Activated CD4-positive, alpha-beta T cell treated with anti-CD3 and anti-CD28 coated beads for 36 hours (primary cell): ENCODE measurements at regions not wholly inside any gene's neighbourhood (a gene's known extent, or its start where the extent isn't known, plus 50 kb on each side); places are given as distances from the start of the nearest gene placed in this dataset.
"Not testable (repeated sequence)": the region's sequence is repeated elsewhere in the genome, so short reads cannot be mapped to it uniquely, and the experiment has no call there.

Experiments
- ATAC-seq: fragments of 200-7000 bp; cut with Tn5 transposase; one replicate; pipeline ENCODE4 v1.10.0; 2021; ENCODE audit warnings: mild to moderate bottlenecking, moderate library complexity
- CTCF ChIA-PET: fragments of 350-600 bp; sonication (Branson Sonifier 250); formaldehyde crosslinking; loops from one replicate; lab custom pipeline; 2021; ENCODE audit warnings: antibody characterized with exemption; lab: Charles Lee
- POLR2A ChIA-PET: fragments of 350-600 bp; sonication (Branson Sonifier 250); formaldehyde crosslinking; loops from one replicate; lab custom pipeline; 2021; ENCODE audit warnings: antibody characterized with exemption, inconsistent platforms; lab: Charles Lee
- DNase-seq: peaks from one replicate; pipeline ENCODE4 v3.0.0-alpha.2; 2020
- H3K27ac Mint-ChIP-seq: one replicate; pipeline ENCODE4 v1.8.0; 2021; ENCODE audit warnings: mixed read lengths
- H3K27me3 Mint-ChIP-seq: one replicate; pipeline ENCODE4 v1.8.0; 2021; ENCODE audit warnings: mixed read lengths
- H3K36me3 Mint-ChIP-seq: one replicate; pipeline ENCODE4 v1.8.0; 2021; ENCODE audit warnings: low read depth, mixed read lengths
- H3K4me1 Mint-ChIP-seq: one replicate; pipeline ENCODE4 v1.8.0; 2021; ENCODE audit warnings: mixed read lengths
- H3K4me3 Mint-ChIP-seq: one replicate; pipeline ENCODE4 v1.8.0; 2021; ENCODE audit warnings: mild to moderate bottlenecking, moderate library complexity, mixed read lengths
- H3K9me3 Mint-ChIP-seq: one replicate; pipeline ENCODE4 v1.8.0; 2021; ENCODE audit warnings: low read depth, mixed read lengths
- intact Hi-C, 2 experiments: fragments of 100-400 bp; cut with DNase I in 1 of 2; cut with micrococcal nuclease in 1 of 2; formaldehyde crosslinking; loops; one replicate each; pipeline versions ENCODE4 v1.14.2 to v1.15.1; 2022 to 2024; cut with DNase I, micrococcal nuclease

DNA sequence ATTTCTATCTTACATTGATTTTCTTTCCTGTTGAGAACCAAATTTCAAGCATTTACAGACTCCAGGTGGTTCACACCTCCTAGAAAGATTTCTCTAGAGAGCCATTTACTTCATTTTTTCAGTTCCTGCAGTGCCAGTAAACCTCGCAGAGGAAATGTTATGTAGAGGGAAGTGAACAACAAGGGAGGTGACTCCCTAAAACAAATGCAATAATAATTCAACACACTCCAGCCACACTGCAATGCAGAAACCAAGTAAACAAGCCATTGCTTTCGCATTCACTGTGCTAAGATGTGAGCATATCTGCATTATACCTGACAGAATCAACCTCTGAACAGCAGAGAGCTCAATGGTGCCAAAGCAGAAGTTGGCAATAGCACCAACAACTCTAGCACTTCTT is 215.1 kb downstream of the RBM26 start:
- no peak for DNase-seq
- H3K36me3 Mint-ChIP-seq: no peaks in the 10 kb centered on the region
- ATAC-seq: no peak
- intact Hi-C loops: loop anchor here in 1 of 2 experiments (5.0 to 10.0 kb wide), 2 partner anchors 264 to 534 kb away; partner anchors contain the start of gene OBI1
- no peak overlapping the region for H3K4me3 Mint-ChIP-seq
- POLR2A ChIA-PET: no interaction called here
- H3K9me3 Mint-ChIP-seq: peaks cover under 1% of the 10 kb centered on the region
- peaks cover 32% of the 10 kb centered on the region for H3K4me1 Mint-ChIP-seq
- CTCF ChIA-PET: interaction anchor here (1.2 kb wide), 1 partner anchor 9 kb away, joined by 3 read pairs; no protein-coding TSS in a partner anchor
- peaks cover 7% of the 10 kb centered on the region for H3K27me3 Mint-ChIP-seq
- H3K27ac Mint-ChIP-seq: no peak overlapping the region

- peaks cover 9% of the 10 kb centered on the region for H3K4me1 Mint-ChIP-seq
- CTCF ChIA-PET: interaction anchor here (0.8 to 1.3 kb wide), 2 partner anchors 10 to 203 kb away, joined by 3 to 4 read pairs; no protein-coding TSS in a partner anchor
- intact Hi-C loops: no loop called here
Measured at GRCh38 chr13:79187917-79188690, 218.0 kb downstream of the RBM26 start.

GRCh38 chr13:79185580-79185979 is 220.5 kb downstream of the RBM26 start:
- Mint-ChIP-seq H3K4me1 (peaks cover 2% of the 10 kb centered on the region), H3K27me3 (peaks cover 12% of the 10 kb centered on the region), H3K36me3 (no peaks in the 10 kb centered on the region), H3K4me3 (no peak overlapping the region), H3K27ac (no peak overlapping the region), H3K9me3 (no peaks in the 10 kb centered on the region)
- ChIA-PET CTCF (no interaction called here), POLR2A (no interaction called here)
- DNase-seq (no peak), ATAC-seq (no peak)
- intact Hi-C loops: no loop called here

More at GRCh38 chr13:79187917-79188690, 218.0 kb downstream of the RBM26 start:
- Mint-ChIP-seq H3K4me3 (no peak overlapping the region), H3K27me3 (peaks cover 7% of the 10 kb centered on the region), H3K36me3 (no peaks in the 10 kb centered on the region), H3K9me3 (no peaks in the 10 kb centered on the region), H3K27ac (no peak overlapping the region)
- ATAC-seq (peak; percentile 66), DNase-seq (no peak)
- POLR2A ChIA-PET: no interaction called here

GRCh38 chr13:79183231-79183630 is 222.8 kb downstream of the RBM26 start:
- Mint-ChIP-seq H3K9me3 (no peaks in the 10 kb centered on the region), H3K4me3 (no peak overlapping the region), H3K27ac (no peak overlapping the region), H3K4me1 (peaks cover 2% of the 10 kb centered on the region), H3K36me3 (no peaks in the 10 kb centered on the region), H3K27me3 (peaks cover 12% of the 10 kb centered on the region)
- CTCF ChIA-PET: no interaction called here
- POLR2A ChIA-PET: no interaction called here
- no peak for DNase-seq
- ATAC-seq: no peak
- intact Hi-C loops: no loop called here

DNA sequence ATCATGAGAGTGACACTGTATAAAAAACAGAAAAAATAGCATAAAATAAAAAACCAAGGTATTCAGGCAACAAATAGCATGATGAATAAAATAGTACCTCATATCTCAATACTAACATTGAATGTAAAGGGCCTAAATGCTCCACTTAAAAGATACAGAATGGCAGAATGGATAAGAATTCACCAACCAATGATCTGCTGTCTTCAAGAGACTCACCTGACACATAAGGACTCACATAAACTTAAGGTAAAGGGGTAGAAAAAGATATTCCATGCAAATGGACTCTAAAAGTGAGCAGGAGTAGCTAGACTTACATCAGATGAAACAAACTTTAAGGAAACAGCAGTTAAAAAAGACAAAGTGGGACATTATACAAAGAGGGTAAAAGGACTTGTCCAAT is 232.4 kb downstream of the RBM26 start:
- CTCF ChIA-PET: interaction anchor here (0.6 kb wide), 1 partner anchor 1433 kb away, joined by 3 read pairs; no protein-coding TSS in a partner anchor
- intact Hi-C loops, DNase-seq, H3K27ac Mint-ChIP-seq, H3K4me3 Mint-ChIP-seq, ATAC-seq, H3K36me3 Mint-ChIP-seq, H3K4me1 Mint-ChIP-seq, POLR2A ChIA-PET, H3K9me3 Mint-ChIP-seq: not testable (repeated sequence)
- H3K27me3 Mint-ChIP-seq: peaks cover 23% of the 10 kb centered on the region

DNA sequence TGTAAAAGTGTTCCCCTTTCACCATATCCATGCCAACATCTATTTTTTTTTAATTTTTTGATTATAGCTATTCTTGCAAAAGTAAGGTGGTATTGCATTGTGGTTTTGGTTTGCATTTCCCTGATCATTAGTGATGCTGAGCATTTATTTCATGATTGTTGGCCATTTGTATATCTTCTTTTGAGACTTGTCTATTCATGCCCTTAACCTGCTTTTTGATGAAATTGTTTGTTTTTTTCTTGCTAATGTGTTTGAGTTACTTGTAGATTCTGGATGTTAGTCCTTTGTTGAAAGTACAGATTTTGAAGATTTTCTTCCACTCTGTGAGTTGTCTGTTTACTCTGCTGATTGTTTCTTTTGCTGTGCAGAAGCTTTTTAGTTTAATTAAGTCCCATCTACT is 233.1 kb downstream of the RBM26 start:
- intact Hi-C loops, POLR2A ChIA-PET, H3K9me3 Mint-ChIP-seq, H3K4me3 Mint-ChIP-seq, H3K27ac Mint-ChIP-seq, CTCF ChIA-PET, H3K4me1 Mint-ChIP-seq, ATAC-seq, H3K36me3 Mint-ChIP-seq, DNase-seq: not testable (repeated sequence)
- H3K27me3 Mint-ChIP-seq: peaks cover 22% of the 10 kb centered on the region

GRCh38 chr13:79171141-79172061 is 234.7 kb downstream of the RBM26 start:
- no peak overlapping the region for H3K4me3 Mint-ChIP-seq
- POLR2A ChIA-PET: no interaction called here
- H3K4me1 Mint-ChIP-seq: no peaks in the 10 kb centered on the region
- intact Hi-C loops: no loop called here
- peaks cover 20% of the 10 kb centered on the region for H3K27me3 Mint-ChIP-seq
- no peak for ATAC-seq
- CTCF ChIA-PET: no interaction called here
- no peaks in the 10 kb centered on the region for H3K36me3 Mint-ChIP-seq
- DNase-seq: no peak
- H3K27ac Mint-ChIP-seq: no peak overlapping the region
- peaks cover 8% of the 10 kb centered on the region for H3K9me3 Mint-ChIP-seq

- Mint-ChIP-seq H3K36me3 (no peaks in the 10 kb centered on the region), H3K4me1 (no peaks in the 10 kb centered on the region), H3K27ac (no peak overlapping the region), H3K4me3 (no peak overlapping the region), H3K27me3 (peaks cover 12% of the 10 kb centered on the region), H3K9me3 (no peaks in the 10 kb centered on the region)
- intact Hi-C loops: no loop called here
- ChIA-PET POLR2A (no interaction called here), CTCF (no interaction called here)
- DNase-seq (no peak), ATAC-seq (no peak)
Measured at GRCh38 chr13:79160818-79161217, 245.2 kb downstream of the RBM26 start.

- ATAC-seq (no peak), DNase-seq (no peak)
- Mint-ChIP-seq H3K27me3 (peaks cover 16% of the 10 kb centered on the region), H3K4me1 (no peaks in the 10 kb centered on the region), H3K9me3 (no peaks in the 10 kb centered on the region), H3K4me3 (no peak overlapping the region), H3K27ac (no peak overlapping the region), H3K36me3 (no peaks in the 10 kb centered on the region)
- ChIA-PET POLR2A (no interaction called here), CTCF (no interaction called here)
- intact Hi-C loops: no loop called here
Measured at GRCh38 chr13:79155883-79156282, 250.2 kb downstream of the RBM26 start.

- Mint-ChIP-seq H3K4me3 (no peak overlapping the region), H3K27me3 (peaks cover 10% of the 10 kb centered on the region), H3K4me1 (no peaks in the 10 kb centered on the region), H3K36me3 (no peaks in the 10 kb centered on the region), H3K9me3 (no peaks in the 10 kb centered on the region), H3K27ac (no peak overlapping the region)
- CTCF ChIA-PET: no interaction called here
- intact Hi-C loops: no loop called here
- DNase-seq (no peak), ATAC-seq (no peak)
- POLR2A ChIA-PET: no interaction called here
Measured at GRCh38 chr13:79149210-79149609, 256.8 kb downstream of the RBM26 start.

- no peak for ATAC-seq
- no peak overlapping the region for H3K27ac Mint-ChIP-seq
- ChIA-PET CTCF (interaction anchor here (0.9 kb wide), 1 partner anchor 16 kb away, joined by 4 read pairs; no protein-coding TSS in a partner anchor), POLR2A (interaction anchor here (0.7 kb wide), 1 partner anchor 888 kb away, joined by 10 read pairs; no protein-coding TSS in a partner anchor)
- intact Hi-C loops: no loop called here
- H3K4me3 Mint-ChIP-seq: no peak overlapping the region
- no peaks in the 10 kb centered on the region for H3K9me3 Mint-ChIP-seq
- DNase-seq: no peak
- H3K4me1 Mint-ChIP-seq: no peaks in the 10 kb centered on the region
- H3K36me3 Mint-ChIP-seq: no peaks in the 10 kb centered on the region
- no peaks in the 10 kb centered on the region for H3K27me3 Mint-ChIP-seq
Measured at GRCh38 chr13:79141082-79141481, 265.0 kb downstream of the RBM26 start.
